GM18870 (cell line): ENCODE measurements at regions not wholly inside any gene's neighbourhood (a gene's known extent, or its start where the extent isn't known, plus 50 kb on each side); places are given as distances from the start of the nearest gene placed in this dataset.
"Not testable (repeated sequence)": the region's sequence is repeated elsewhere in the genome, so short reads cannot be mapped to it uniquely, and the experiment has no call there.

ENCODE experiments used
- ATAC-seq: cut with Tn5 transposase; IDR thresholded peaks from one replicate; pipeline ENCODE4 v1.9.1; 2021; ENCODE audit warnings: moderate library complexity; ENCODE audit not compliant: unreplicated experiment

DNA sequence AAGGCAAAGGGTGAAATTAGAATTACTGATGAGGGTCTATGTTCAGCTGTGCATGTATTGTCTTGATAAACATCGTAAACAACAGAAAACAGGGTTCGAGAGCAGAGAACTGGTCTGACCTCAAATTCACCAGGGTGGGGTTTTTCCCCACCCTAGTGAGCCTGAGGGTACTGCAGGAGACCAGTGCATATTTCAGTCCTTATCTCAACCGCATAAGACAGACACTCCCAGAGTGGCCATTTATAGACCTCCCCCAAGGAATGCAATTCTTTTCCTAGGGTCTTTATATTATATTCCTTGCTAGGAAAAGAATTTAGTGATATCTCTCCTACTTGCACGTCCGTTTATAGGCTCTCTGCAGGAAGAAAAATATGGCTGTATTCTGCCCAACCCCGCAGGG lies 257.0 kb upstream of the OSR1 start:
- ATAC-seq: not testable (repeated sequence)

DNA sequence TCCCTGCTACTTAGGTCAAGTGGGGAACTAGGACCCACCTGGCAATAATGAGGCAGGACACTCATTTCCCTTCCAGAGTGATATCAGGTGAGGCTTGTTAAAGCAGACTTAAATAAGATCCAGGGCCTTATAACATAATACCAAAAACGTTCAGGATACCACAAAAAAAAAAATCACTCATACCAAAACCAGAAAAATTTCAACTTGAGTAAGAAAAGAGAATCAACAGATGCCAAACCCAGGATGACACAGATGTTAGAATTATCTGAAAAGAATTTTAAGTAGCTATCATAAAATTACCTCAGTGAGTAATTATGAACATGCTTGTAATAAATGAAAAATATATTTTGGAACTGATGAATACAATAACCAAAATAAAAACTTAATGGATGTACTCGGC lies 255.6 kb upstream of the OSR1 start:
- ATAC-seq: no peak

DNA sequence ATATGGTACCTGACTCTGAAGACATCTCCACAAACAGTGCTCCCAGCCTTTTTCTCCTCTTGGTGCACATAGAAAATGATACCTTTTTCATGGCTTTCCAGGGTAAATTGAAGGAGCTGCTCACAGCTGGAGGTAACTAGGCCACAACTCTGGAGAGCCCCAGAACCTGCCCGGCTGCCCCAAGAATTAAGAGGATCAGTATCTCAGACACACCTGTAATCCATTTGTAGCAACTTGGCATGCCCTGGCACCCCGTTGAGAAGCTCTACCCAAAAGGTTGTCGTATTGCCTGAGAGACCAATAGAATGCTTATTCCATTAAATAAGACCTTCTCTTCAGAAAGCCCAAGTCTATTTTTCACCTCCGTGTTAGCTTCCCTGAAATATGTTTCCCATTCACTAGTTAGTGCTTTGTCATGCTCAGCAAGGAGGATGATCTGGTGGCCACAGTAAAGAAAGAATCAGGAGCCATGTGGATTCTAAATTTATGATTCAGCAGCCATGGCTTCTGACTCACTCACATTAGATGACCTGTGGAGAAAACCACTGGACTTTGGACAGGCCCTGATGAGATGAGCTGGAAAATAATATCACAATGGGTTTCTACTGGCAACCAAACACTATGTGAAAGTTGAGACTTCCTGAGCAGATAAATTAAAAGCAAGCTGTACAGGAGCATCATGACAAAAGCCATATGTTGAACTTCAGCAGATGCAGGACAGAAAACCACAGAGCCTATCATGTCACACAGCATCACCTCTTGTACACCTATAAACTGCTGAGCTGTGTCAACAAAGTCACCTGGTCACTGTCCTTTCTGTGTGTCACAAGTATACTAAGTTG lies 253.3 kb upstream of the OSR1 start:
- no peak for ATAC-seq

DNA sequence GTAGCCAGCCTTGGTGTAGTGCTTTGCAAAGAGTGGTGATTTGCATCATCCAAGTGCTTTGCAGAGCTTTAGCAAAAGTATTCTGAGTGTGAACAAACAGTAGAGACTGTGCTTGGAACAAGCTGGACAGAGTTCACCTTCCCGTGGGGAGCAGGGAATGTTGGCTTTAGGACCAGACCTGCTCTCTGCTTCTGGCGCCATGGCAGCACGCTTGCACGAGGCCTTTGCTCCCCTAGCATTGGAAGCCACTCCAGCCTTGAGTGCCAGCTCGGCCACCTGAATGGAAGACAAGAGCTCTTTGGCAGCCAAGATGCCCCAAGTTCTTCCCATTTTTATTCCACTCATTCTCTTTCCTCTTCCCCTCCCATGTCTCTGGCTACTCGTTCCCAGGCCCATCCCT lies 250.8 kb upstream of the OSR1 start:
- ATAC-seq: no peak

DNA sequence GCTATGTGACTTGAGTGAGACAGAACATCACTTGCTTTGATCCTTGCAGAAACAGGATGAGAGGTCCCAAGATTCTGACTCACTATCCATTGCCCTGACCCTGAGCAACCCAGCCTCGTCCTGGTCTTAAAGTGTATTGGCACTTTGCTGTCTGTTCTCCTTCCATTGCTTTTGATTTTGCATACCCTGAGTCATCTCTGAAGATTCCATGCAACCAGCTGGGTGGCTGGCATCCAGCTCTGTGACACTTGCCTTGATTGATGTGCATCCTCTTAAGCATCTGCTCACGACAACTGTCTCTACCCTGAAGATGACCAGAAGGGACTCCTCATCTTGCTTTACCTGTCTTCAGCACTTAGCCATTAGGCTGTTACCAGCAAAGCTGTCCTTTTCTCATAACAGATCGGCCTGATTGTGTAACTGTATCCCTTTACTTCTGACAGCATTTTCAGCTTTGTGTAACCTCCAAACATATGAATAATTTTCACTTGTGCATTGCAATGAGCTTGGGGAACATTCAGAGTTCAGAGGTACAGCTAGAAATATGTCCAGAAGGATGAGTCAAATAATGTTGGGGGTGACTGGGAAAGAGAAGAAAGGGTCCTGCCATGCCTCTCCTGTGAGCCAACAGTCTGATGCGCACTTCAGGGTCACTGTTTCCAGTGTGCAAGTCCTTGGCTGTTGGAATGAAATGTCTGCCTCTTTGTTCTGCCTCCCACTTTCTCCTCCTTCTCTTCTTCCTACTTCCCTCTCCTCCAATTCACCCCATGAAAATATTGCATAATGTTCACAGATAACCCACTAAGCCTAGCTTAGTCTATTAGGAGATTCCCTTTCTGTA lies 249.7 kb upstream of the OSR1 start:
- ATAC-seq: no peak

DNA sequence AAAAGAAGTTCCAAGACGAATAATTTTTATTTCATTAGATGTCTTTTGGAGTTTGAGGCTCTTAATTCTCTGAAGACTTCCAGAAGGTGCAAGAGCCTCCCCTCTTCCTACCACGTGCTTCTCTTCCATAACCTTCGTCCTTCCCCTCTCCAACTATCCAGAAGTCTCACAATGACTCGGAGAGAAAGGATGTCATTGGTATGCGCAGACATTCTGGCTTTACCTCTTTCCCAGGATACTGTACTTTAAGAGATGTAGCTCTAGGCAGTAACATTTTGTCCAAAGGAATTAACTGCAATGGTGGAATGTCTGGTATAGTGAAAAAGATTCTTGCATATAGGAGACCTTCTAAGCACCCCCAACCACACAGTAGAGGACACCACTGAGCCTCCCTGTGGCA lies 249.0 kb upstream of the OSR1 start:
- ATAC-seq: no peak

GRCh38 chr2:19600982-19601381 lies 242.6 kb upstream of the OSR1 start:
- no peak for ATAC-seq

- no peak for ATAC-seq
Measured at GRCh38 chr2:19600506-19600905, 242.1 kb upstream of the OSR1 start.

DNA sequence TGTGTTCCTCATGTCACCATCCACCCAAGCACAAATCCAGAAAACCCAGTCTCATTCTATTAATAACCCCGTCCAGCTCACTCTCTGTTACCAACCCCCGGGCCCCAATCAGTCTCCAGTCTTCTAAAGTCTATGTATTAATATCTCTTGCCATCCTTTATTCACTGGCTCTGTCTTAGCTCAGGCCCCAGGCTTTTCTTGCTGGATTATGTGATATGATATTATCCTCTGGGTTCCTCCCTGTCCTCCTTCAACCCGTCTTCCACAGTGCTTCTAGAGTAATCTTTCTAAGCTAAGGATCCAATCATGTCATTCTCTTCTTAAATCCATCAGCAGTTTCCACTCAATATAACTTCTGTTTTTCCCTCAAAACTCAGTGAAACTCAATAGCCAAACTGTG lies 240.5 kb upstream of the OSR1 start:
- ATAC-seq: no peak

- ATAC-seq: no peak
Measured at GRCh38 chr2:19592197-19592596, 233.8 kb upstream of the OSR1 start.

- no peak for ATAC-seq
Measured at GRCh38 chr2:19589791-19590190, 231.4 kb upstream of the OSR1 start.

- no peak for ATAC-seq
Measured at GRCh38 chr2:19580830-19581229, 222.4 kb upstream of the OSR1 start.

GRCh38 chr2:19580264-19580663 lies 221.8 kb upstream of the OSR1 start:
- ATAC-seq: no peak

- no peak for ATAC-seq
Measured at GRCh38 chr2:19579461-19579860, 221.0 kb upstream of the OSR1 start.

GRCh38 chr2:19577723-19578122 lies 219.3 kb upstream of the OSR1 start:
- no peak for ATAC-seq

DNA sequence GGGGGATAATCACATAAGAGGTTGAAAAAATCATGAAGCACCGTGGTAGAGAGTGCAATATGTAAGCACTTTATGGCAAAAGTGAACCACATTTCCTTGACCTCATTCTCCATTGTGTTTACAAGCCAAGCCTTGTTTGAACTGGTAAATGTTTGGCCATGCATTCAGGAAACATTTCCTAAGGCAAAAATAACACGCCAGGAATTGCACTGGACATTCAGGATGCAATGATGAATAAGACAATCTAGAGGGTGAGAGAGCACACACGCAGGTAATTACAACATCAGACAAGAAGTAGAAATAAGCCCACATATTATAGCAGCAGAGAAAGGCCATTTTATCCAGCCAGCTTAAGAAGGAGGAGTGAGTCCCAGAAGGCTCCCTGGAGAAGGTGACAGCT lies 218.0 kb upstream of the OSR1 start:
- ATAC-seq: no peak

GRCh38 chr2:19575641-19576040 lies 217.2 kb upstream of the OSR1 start:
- no peak for ATAC-seq

- no peak for ATAC-seq
Measured at GRCh38 chr2:19574778-19575260, 216.4 kb upstream of the OSR1 start.

DNA sequence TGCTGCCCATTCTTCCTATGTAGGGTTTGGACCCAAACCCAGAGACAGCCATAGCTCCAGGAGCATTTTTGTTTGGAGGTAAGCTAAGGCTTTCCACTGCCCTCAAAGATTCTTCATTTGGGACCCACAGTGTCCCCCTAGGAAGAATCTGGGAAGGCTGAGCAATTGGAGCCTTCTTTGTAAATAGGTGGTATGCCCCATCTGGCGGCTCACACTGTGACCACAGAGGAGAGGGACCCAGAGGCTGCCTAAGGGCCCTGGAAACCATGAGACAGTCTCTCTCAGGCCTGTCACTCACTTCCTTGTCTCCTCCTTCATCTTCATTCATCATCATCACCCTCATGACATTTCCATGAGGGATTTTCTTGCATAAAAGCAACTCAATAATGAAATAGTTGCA lies 215.4 kb upstream of the OSR1 start:
- ATAC-seq: no peak

GRCh38 chr2:19571773-19572172 lies 213.3 kb upstream of the OSR1 start:
- ATAC-seq: no peak

- no peak for ATAC-seq
Measured at GRCh38 chr2:19569300-19569791, 210.9 kb upstream of the OSR1 start.

GRCh38 chr2:19568809-19569208 lies 210.4 kb upstream of the OSR1 start:
- no peak for ATAC-seq
